Brain microvascular endothelial cell (primary cell): ENCODE measurements at regions not wholly inside any gene's neighbourhood (a gene's known extent, or its start where the extent isn't known, plus 50 kb on each side); places are given as distances from the start of the nearest gene placed in this dataset.
A peak's percentile ranks its signal among the peaks of the same experiment; 100 is the strongest.

Source experiments
- DNase-seq: peaks from one replicate; pipeline ENCODE4 v3.0.0-alpha.2; 2020
- H3K27ac ChIP-seq: fragments of 250-450 bp; sonication (Bioruptor Pico); 2 replicates; pipeline ENCODE4 v1.5.1; 2020; ENCODE audit warnings: mild to moderate bottlenecking, moderate library complexity
- H3K27me3 ChIP-seq: fragments of 250-450 bp; sonication (Bioruptor Pico); replicated peaks from 2 replicates; pipeline ENCODE4 v1.5.1; 2020; ENCODE audit warnings: mild to moderate bottlenecking
- H3K36me3 ChIP-seq: fragments of 250-450 bp; sonication (Bioruptor Pico); replicated peaks from 2 replicates; pipeline ENCODE4 v1.5.1; 2020; ENCODE audit warnings: mild to moderate bottlenecking
- H3K4me3 ChIP-seq: 2 replicates; pipeline ENCODE4 v1.5.1; 2011; ENCODE audit warnings: low read depth, mild to moderate bottlenecking, control low read depth, low read length, moderate library complexity
- in situ Hi-C: cut with HindIII; loops from 2 replicates; pipeline ENCODE4 v1.10.0; 2017; ENCODE audit warnings: low sequenced_read_pairs, low pct_ligation_motif_present
- TF ChIP-seq, protein P1 (sequence below): IDR thresholded peaks from 2 replicates; pipeline ENCODE4 v1.5.1; 2011; ENCODE audit warnings: low read depth, mild to moderate bottlenecking, moderate library complexity, low read length, control low read depth, inconsistent platforms; ENCODE audit errors: missing control alignments

DNA sequence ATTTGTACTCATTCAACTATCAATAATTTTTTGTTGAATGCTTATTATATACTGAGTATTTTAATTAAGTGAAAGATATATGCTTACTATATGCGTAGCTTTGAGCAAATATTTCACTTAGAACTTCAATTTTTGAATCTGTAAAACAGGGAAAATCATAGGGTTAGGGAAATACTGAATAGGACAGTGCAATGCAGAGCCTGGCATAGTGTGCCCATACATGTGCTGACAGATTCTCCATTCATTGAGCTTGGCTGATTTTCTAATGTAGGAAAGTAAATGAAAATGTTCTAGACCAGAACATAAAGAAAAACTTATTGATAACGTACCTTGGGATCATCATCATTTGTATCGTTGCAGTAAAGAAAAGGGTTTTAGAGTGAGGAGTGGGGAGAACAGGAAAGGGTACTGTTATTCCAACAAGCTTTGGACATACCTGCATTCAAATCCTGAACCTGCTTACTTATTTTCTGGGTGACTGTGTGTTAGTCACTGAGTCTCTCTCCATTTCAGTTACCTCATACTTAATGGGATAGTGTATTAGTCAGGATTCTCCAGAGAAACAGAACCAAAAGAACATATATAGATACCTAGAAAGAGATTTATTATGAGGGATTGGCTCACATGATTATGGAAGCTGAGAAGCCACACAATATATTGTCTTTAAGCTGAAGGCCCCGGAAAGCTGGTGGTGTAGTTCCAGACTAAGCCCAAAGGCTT lies 436.4 kb downstream of the ADAMTS20 start:
- in situ Hi-C loops: no loop called here

DNA sequence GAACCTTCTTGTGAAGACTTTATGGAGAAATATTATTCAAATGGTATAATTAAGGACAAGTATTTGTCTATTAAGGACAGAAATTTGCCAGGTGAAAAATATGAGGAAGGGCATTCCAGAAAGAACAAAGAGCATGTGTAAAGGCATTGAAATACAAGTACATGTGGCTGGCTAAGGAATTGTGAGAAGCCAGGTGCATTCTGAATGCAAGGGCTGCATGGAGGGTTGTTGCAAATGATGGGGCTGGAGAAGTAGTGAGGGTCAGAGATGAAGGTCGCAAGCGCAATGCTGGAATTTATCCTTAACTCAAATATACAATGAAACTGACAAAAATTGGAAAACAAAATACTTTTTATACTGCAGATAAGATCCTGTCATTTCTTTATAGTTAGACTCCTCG lies 437.7 kb downstream of the ADAMTS20 start:
- in situ Hi-C loops: no loop called here

More for the DNA sequence above, 436.4 kb downstream of the ADAMTS20 start:
- Histone ChIP-seq H3K36me3 (no peaks in the 10 kb centered on the region), H3K27ac (no peak overlapping the region), H3K27me3 (no peaks in the 10 kb centered on the region), H3K4me3 (no peak overlapping the region)
- DNase-seq: no peak
- TF ChIP-seq, protein P1, sequence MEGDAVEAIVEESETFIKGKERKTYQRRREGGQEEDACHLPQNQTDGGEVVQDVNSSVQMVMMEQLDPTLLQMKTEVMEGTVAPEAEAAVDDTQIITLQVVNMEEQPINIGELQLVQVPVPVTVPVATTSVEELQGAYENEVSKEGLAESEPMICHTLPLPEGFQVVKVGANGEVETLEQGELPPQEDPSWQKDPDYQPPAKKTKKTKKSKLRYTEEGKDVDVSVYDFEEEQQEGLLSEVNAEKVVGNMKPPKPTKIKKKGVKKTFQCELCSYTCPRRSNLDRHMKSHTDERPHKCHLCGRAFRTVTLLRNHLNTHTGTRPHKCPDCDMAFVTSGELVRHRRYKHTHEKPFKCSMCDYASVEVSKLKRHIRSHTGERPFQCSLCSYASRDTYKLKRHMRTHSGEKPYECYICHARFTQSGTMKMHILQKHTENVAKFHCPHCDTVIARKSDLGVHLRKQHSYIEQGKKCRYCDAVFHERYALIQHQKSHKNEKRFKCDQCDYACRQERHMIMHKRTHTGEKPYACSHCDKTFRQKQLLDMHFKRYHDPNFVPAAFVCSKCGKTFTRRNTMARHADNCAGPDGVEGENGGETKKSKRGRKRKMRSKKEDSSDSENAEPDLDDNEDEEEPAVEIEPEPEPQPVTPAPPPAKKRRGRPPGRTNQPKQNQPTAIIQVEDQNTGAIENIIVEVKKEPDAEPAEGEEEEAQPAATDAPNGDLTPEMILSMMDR: no peak

DNA sequence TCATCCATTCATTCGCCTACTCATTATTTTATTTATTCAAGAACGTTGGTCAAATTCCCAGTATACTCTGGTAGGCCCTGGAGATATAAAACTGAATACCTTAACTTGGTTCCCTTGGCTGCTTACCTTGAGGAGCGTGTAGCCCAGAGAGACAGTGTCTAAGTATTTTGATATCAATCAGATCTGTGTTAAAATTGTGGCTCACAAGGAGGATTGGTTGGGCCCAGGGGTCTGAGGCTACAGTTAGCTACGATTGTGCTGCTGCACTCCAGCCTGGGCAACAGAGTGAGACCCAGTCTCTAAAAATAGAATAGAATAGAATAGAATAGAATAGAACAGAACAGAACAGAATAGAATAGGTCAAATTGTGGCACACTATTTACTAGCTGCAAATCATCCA lies 438.4 kb downstream of the ADAMTS20 start:
- Histone ChIP-seq H3K27me3 (no peaks in the 10 kb centered on the region), H3K27ac (no peak overlapping the region), H3K4me3 (no peak overlapping the region), H3K36me3 (no peaks in the 10 kb centered on the region)
- TF ChIP-seq, protein P1: no peak
- no peak for DNase-seq
- in situ Hi-C loops: no loop called here

More for the DNA sequence above, 437.7 kb downstream of the ADAMTS20 start:
- no peak overlapping the region for H3K4me3 ChIP-seq
- no peaks in the 10 kb centered on the region for H3K27me3 ChIP-seq
- H3K27ac ChIP-seq: no peak overlapping the region
- TF ChIP-seq, protein P1: no peak
- no peaks in the 10 kb centered on the region for H3K36me3 ChIP-seq
- DNase-seq: no peak

DNA sequence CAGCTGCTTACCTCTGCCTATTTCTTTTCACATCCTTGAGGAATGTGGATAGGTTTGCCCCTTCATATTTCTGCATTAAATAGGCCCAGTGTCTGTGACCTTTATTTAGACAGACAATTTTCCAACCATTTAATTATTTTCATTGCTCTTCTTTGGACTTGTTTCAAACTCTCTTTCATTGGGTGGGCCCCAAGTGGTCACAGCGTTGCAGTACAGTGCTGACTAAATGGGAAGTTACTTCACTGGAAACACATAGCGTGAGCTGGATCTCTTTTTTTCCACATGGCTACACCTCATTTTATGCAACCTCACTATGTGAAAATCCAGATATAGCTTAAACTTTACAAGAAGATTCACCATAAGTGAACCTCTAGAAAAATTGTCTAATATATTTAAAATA lies 438.9 kb downstream of the ADAMTS20 start:
- Histone ChIP-seq H3K27me3 (no peaks in the 10 kb centered on the region), H3K27ac (no peak overlapping the region), H3K36me3 (no peaks in the 10 kb centered on the region), H3K4me3 (no peak overlapping the region)
- TF ChIP-seq, protein P1: peak; percentile 56
- in situ Hi-C loops: no loop called here
- no peak for DNase-seq

DNA sequence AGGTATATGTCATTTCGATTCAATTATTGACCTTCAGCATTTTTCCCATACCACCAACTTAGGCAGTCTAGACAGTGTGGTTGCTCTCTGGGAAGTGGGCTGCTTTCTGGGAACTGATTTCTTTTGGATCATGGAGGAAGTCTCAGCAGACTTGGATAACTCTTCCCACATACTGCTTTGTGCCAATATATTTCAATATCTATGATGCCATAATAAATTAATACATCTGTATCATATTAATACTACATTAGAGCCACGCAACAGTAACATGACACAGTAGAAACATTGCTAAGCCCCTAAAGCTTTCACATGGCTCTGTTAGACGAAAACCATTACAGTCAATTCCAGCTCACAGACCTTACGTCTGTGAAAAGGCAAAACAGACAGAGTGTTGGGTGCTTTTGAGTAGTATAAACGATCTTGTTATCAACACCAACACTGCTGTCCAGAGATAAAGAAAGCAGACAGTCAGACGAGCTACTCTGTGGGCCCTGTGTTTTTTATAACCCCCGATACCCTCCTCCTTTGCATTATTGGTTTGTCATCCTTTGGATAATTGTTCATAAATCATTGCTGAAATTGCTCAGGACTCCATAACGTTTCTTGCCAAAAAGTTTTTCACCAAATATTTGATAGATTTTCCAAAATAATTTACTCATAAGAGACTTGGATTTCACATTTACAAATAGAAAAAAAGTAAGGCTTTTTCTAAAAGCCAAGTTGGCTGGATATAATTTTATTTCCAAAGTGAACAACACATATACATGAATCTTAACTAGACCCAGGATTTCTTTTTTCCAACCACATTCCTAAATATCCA lies 439.7 kb downstream of the ADAMTS20 start:
- Histone ChIP-seq H3K27me3 (no peaks in the 10 kb centered on the region), H3K27ac (no peak overlapping the region), H3K4me3 (no peak overlapping the region), H3K36me3 (no peaks in the 10 kb centered on the region)
- DNase-seq: peak; percentile 7
- TF ChIP-seq, protein P1: no peak
- in situ Hi-C loops: no loop called here
